HEK293T (cell line): ENCODE measurements at regions not wholly inside any gene's neighbourhood (a gene's known extent, or its start where the extent isn't known, plus 50 kb on each side); places are given as distances from the start of the nearest gene placed in this dataset.

Source experiments
- BHLHE40 ChIP-seq: fragments of 450-650 bp; IDR thresholded peaks from 2 replicates; pipeline ENCODE4 v1.6.1; 2016; ENCODE audit warnings: mild to moderate bottlenecking, moderate library complexity, borderline replicate concordance
- CTBP1 ChIP-seq: fragments of 450-650 bp; IDR thresholded peaks from 2 replicates; pipeline ENCODE4 v1.6.1; 2016; ENCODE audit warnings: borderline replicate concordance
- ELF4 ChIP-seq: fragments of 450-650 bp; IDR thresholded peaks from 2 replicates; pipeline ENCODE4 v1.6.1; 2017; ENCODE audit warnings: antibody characterized with exemption
- FOXA1 ChIP-seq: fragments of 450-650 bp; IDR thresholded peaks from 2 replicates; pipeline ENCODE4 v1.6.1; 2016; ENCODE audit warnings: mild to moderate bottlenecking
- FOXK2 ChIP-seq: fragments of 450-650 bp; IDR thresholded peaks from 2 replicates; pipeline ENCODE4 v1.6.1; 2016; ENCODE audit warnings: mild to moderate bottlenecking
- L3MBTL2 ChIP-seq: fragments of 450-650 bp; conservative IDR thresholded peaks from 2 replicates; pipeline ENCODE4 v1.6.1; 2016; ENCODE audit warnings: mild to moderate bottlenecking
- LEF1 ChIP-seq: fragments of 450-650 bp; IDR thresholded peaks from 2 replicates; pipeline ENCODE4 v1.6.1; 2017; ENCODE audit warnings: mild to moderate bottlenecking, borderline replicate concordance
- PKNOX1 ChIP-seq: fragments of 450-650 bp; IDR thresholded peaks from 2 replicates; pipeline ENCODE4 v1.6.1; 2016
- SP1 ChIP-seq: fragments of 450-650 bp; IDR thresholded peaks from 2 replicates; pipeline ENCODE4 v1.6.1; 2017
- SUZ12 ChIP-seq: fragments of 450-650 bp; IDR thresholded peaks from 2 replicates; pipeline ENCODE4 v1.6.1; 2016; ENCODE audit warnings: mild to moderate bottlenecking

GRCh38 chr10:36021096-36021495, 379.0 kb upstream of the FZD8 start:
- no peak for TF ChIP-seq SP1
- no peak for TF ChIP-seq BHLHE40
- TF ChIP-seq PKNOX1 = no peak
- no peak for TF ChIP-seq ELF4
- no peak for TF ChIP-seq SUZ12
- no peak for TF ChIP-seq FOXA1
- no peak for TF ChIP-seq FOXK2
- TF ChIP-seq CTBP1 = no peak
- TF ChIP-seq LEF1 = no peak
- TF ChIP-seq L3MBTL2 = no peak
